Stomach smooth muscle (tissue), 2 donors: ENCODE measurements at regions not wholly inside any gene's neighbourhood (a gene's known extent, or its start where the extent isn't known, plus 50 kb on each side); places are given as distances from the start of the nearest gene placed in this dataset.

ENCODE experiments used
- H3K27ac ChIP-seq: one replicate; pipeline ENCODE4 v1.7.0; 2013; ENCODE audit warnings: mild to moderate bottlenecking, low read length, inconsistent platforms
- H3K27me3 ChIP-seq, 2 donors: one replicate each; pipeline ENCODE4 v1.7.0; 2013; ENCODE audit warnings: low read length in 2 of 2; ENCODE audit not compliant: insufficient read depth in 2 of 2, control insufficient read depth in 1 of 2
- H3K36me3 ChIP-seq, 2 donors: one replicate each; pipeline ENCODE4 v1.7.0; 2013; ENCODE audit warnings: low read length in 2 of 2; ENCODE audit not compliant: control insufficient read depth in 2 of 2, insufficient read depth in 2 of 2
- H3K4me1 ChIP-seq: one replicate; pipeline ENCODE4 v1.7.0; 2013; ENCODE audit warnings: low read length; ENCODE audit not compliant: control insufficient read depth, insufficient read depth
- H3K4me3 ChIP-seq, 2 donors: one replicate each; pipeline ENCODE4 v1.7.0; 2013; ENCODE audit warnings: low read length in 2 of 2
- H3K9ac ChIP-seq, 2 donors: one replicate each; pipeline ENCODE4 v1.7.0; 2013; ENCODE audit warnings: low read length in 2 of 2, mild to moderate bottlenecking in 1 of 2
- H3K9me3 ChIP-seq, 2 donors: one replicate each; pipeline ENCODE4 v1.7.0; 2013; ENCODE audit warnings: low read length in 2 of 2; ENCODE audit not compliant: control insufficient read depth in 2 of 2
- donor health status: healthy.
- donor health status: Pancreatic carcinoma.

DNA sequence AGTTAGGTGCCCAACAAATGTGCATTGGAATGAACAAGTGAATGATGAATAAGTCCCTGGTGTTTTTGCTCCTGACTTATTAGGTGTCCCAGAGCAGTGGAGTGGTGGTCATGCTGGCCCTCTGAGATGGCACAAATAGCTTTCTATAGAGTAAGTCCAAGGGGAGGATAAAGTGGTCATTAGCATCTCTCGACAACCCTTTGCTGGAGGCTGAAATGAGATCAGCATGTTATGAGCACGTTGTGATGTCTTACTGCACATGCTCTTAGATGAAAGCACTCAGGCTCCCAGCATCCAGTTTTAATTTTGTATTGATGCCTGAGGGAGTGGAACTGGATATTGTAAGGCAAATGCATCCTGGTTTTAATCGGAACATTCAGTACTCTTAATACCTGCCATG lies 326.2 kb downstream of the RFC3 start:
- H3K36me3 ChIP-seq: no peaks in the 10 kb centered on the region
- H3K27ac ChIP-seq: no peak overlapping the region
- H3K9ac ChIP-seq: no peak overlapping the region
- no peaks in the 10 kb centered on the region for H3K27me3 ChIP-seq
- no peaks in the 10 kb centered on the region for H3K9me3 ChIP-seq
- H3K4me3 ChIP-seq: no peak overlapping the region
- no peaks in the 10 kb centered on the region for H3K4me1 ChIP-seq

DNA sequence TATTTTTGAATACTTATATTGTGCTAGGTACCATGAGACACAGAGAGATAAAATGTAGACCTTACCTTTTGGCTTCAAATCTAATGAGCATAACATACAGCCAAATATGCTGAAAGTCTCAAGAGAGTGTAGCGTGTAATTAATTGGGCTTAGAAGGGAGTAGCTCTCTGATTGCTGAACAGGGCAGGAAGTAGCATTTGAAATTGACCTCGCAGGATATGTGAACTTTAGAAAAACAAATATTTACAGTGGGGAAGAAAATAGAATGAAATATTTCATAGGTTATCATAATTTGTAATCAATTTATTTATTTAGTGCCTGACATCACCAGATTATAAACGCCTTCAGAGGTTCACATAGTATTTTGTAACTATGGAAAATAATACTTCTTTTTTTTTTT lies 327.1 kb downstream of the RFC3 start:
- H3K9ac ChIP-seq: no peak overlapping the region
- no peak overlapping the region for H3K27ac ChIP-seq
- no peak overlapping the region for H3K4me3 ChIP-seq
- no peaks in the 10 kb centered on the region for H3K36me3 ChIP-seq
- no peaks in the 10 kb centered on the region for H3K27me3 ChIP-seq
- H3K4me1 ChIP-seq: no peaks in the 10 kb centered on the region
- no peaks in the 10 kb centered on the region for H3K9me3 ChIP-seq

- no peaks in the 10 kb centered on the region for H3K9me3 ChIP-seq
- H3K9ac ChIP-seq: no peak overlapping the region
- H3K36me3 ChIP-seq: no peaks in the 10 kb centered on the region
- no peak overlapping the region for H3K27ac ChIP-seq
- H3K4me3 ChIP-seq: no peak overlapping the region
- no peaks in the 10 kb centered on the region for H3K4me1 ChIP-seq
- no peaks in the 10 kb centered on the region for H3K27me3 ChIP-seq
Measured at GRCh38 chr13:34148359-34148758, 330.4 kb downstream of the RFC3 start.

DNA sequence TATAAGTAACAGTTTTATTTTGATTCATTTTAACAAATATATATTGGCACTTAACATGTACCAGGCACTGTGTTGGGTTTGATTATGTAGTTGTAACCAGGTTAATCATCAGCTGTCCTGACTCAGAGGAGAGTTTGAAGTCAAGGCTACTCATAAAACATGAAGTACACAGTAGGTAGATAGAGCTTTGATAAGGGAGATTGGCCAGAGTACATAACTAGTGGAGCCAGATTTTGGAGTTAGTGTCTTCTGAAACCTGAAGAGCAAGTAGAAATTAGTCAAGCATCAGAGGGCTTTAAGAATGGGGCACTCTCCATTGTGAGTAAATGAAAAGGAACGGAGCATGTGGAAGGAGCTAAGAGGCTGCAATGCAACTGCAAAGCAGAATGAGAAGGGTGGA lies 333.9 kb downstream of the RFC3 start:
- Histone ChIP-seq H3K36me3 (no peaks in the 10 kb centered on the region), H3K4me3 (no peak overlapping the region), H3K9me3 (no peaks in the 10 kb centered on the region), H3K27ac (no peak overlapping the region), H3K27me3 (no peaks in the 10 kb centered on the region), H3K4me1 (peaks cover 3% of the 10 kb centered on the region), H3K9ac (no peak overlapping the region)

GRCh38 chr13:34152409-34152808 lies 334.5 kb downstream of the RFC3 start:
- H3K27me3 ChIP-seq: no peaks in the 10 kb centered on the region
- no peak overlapping the region for H3K9ac ChIP-seq
- no peaks in the 10 kb centered on the region for H3K36me3 ChIP-seq
- no peak overlapping the region for H3K27ac ChIP-seq
- peaks cover 6% of the 10 kb centered on the region for H3K4me1 ChIP-seq
- no peaks in the 10 kb centered on the region for H3K9me3 ChIP-seq
- no peak overlapping the region for H3K4me3 ChIP-seq

- Histone ChIP-seq H3K4me1 (peaks cover 6% of the 10 kb centered on the region), H3K36me3 (no peaks in the 10 kb centered on the region), H3K27me3 (no peaks in the 10 kb centered on the region), H3K9ac (no peak overlapping the region), H3K9me3 (no peaks in the 10 kb centered on the region), H3K4me3 (no peak overlapping the region), H3K27ac (peak overlapping the region; percentile 58)
Measured at GRCh38 chr13:34152996-34153395, 335.0 kb downstream of the RFC3 start.

GRCh38 chr13:34153428-34154180 lies 335.7 kb downstream of the RFC3 start:
- Histone ChIP-seq H3K9me3 (no peaks in the 10 kb centered on the region), H3K9ac (no peak overlapping the region), H3K27me3 (no peaks in the 10 kb centered on the region), H3K27ac (peak overlapping the region; percentile 58), H3K36me3 (no peaks in the 10 kb centered on the region), H3K4me1 (peaks cover 6% of the 10 kb centered on the region), H3K4me3 (peak overlapping the region in 1 of 2 donors; percentile 44)

GRCh38 chr13:34155931-34156607 lies 338.1 kb downstream of the RFC3 start:
- H3K27me3 ChIP-seq: no peaks in the 10 kb centered on the region
- no peaks in the 10 kb centered on the region for H3K9me3 ChIP-seq
- peak overlapping the region in 1 of 2 donors; percentile 3 for H3K4me3 ChIP-seq
- H3K36me3 ChIP-seq: no peaks in the 10 kb centered on the region
- peaks cover 6% of the 10 kb centered on the region for H3K4me1 ChIP-seq
- peak overlapping the region; percentile 56 for H3K27ac ChIP-seq
- H3K9ac ChIP-seq: peak overlapping the region in 1 of 2 donors; percentile 39

GRCh38 chr13:34156841-34157365 lies 339.0 kb downstream of the RFC3 start:
- peaks cover 6% of the 10 kb centered on the region for H3K4me1 ChIP-seq
- H3K4me3 ChIP-seq: peak overlapping the region; percentile 47 to 53
- peak overlapping the region; percentile 56 for H3K27ac ChIP-seq
- H3K27me3 ChIP-seq: no peaks in the 10 kb centered on the region
- no peaks in the 10 kb centered on the region for H3K9me3 ChIP-seq
- H3K36me3 ChIP-seq: no peaks in the 10 kb centered on the region
- H3K9ac ChIP-seq: peak overlapping the region in 1 of 2 donors; percentile 39

- Histone ChIP-seq H3K9ac (no peak overlapping the region), H3K36me3 (no peaks in the 10 kb centered on the region), H3K4me3 (no peak overlapping the region), H3K27me3 (no peaks in the 10 kb centered on the region), H3K27ac (peak overlapping the region; percentile 24), H3K9me3 (no peaks in the 10 kb centered on the region), H3K4me1 (peaks cover 10% of the 10 kb centered on the region)
Measured at GRCh38 chr13:34159946-34160345, 342.0 kb downstream of the RFC3 start.
